Inferior parietal cortex (tissue), 1 donor: ENCODE measurements at regions not wholly inside any gene's neighbourhood (a gene's known extent, or its start where the extent isn't known, plus 50 kb on each side); places are given as distances from the start of the nearest gene placed in this dataset.

Experiments used
- DNase-seq: peaks from one replicate; pipeline ENCODE4 v3.0.0-alpha.2; 2016; ENCODE audit errors: extremely low spot score

DNA sequence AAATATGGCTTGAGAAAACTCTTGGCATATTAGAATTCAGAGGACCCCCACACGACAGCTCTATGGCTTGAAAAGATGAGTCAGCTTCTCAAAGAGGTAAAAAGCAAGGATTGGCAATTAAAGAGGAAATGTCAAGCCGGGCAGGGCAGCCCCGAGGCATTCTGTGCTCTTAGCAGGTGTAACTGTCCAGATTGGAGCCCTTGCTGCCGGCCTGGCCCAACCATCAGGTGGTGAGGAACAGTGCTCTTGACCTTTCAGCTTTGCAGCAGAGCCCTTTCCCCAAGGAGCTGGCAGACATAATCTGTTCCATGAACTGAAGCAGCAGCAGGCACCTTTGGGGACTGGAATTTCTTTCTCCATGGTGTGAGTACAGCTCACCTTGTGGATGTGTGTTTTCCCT is 287.8 kb downstream of the UTP18 start:
- DNase-seq, result no peak

DNA sequence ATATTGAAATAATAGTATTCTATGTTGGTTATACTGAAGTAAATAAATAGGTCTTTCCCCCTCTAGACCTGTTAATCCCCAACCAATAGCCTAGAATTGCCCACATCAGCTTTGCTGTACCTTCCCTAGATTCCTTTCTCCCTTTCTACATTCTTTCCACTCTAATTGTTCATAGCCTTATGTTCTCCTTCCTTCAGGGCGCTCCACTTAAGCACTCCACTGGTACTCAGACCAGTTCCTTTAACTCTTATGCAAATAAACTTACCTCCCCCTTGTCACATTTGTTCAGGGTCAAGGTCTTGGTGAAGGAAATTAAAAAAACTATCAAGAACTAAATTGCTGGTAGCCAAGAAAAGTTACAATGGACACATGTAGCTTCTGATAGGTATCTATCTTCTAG is 294.8 kb downstream of the UTP18 start:
- DNase-seq, result no peak

DNA sequence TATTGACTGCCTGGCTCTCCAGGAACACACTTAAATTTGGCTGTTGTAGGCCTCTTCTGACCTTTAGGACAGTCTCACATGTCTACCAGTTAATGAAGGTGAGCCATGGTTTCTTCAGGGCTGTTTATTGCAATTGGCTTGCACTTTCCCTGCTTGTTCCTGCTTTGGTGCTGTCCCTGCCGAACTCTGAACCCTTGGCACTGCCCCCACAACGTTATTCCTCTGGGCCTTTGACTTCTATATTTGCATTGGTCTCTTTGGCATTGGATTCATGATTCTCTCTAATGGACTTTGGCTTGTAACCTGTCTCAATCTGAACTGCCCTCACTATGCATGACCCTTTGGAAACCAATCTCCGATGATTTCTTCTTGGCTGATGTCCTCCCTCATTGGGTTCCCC is 299.4 kb downstream of the UTP18 start:
- no peak for DNase-seq

GRCh38 chr17:51560398-51560797 is 300.1 kb downstream of the UTP18 start:
- no peak for DNase-seq

DNA sequence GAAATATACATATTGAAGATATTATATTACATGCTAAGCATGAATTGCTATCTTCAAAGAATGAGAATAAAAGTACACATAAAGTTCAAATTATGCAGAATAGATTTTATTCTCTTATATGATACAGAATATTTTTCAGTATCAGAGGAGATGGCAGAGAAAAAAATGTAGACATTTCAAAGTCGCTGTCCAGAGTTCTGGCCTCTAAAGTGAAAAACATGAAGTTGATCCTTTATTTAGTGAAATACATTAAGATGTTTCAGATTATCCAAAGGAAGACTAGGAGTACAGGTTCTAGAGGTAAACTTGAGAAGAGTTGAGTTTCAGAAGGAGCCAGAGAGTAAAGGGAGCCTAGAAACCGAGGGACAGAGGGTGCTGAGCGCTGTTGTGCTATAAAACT is 303.6 kb downstream of the UTP18 start:
- no peak for DNase-seq

DNA sequence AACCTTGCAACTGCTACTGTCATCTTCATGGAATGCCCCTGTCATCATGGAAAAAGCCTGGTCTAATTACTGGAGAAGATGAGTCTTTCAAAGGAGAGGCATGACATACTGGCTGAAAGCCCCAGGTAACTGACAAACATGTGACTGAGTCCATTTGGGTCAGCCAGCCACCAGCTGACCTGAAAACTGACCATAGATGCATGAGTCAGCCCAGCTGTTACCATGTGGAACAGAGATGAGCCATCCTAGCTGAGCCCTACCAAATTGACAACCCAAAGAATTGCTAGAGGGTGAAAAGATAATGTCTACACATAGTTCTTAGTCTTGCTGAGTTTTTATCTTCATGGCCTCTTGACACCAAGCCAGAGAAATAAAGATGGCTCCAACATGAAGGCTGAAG is 311.8 kb downstream of the UTP18 start:
- no peak for DNase-seq
